PC-9 (cell line): ENCODE measurements at regions not wholly inside any gene's neighbourhood (a gene's known extent, or its start where the extent isn't known, plus 50 kb on each side); places are given as distances from the start of the nearest gene placed in this dataset.

Source experiments
- BruUV-seq: library from RNA; stranded (reverse); fragments of 400-500 nt; replicated peaks from 2 replicates; lab custom pipeline; 2021; lab: Mats Ljungman, UMichigan
- CTCF ChIA-PET: fragments of 300-600 bp; sonication (Branson Sonifier 250); formaldehyde crosslinking; loops from one replicate; lab custom pipeline; 2022; ENCODE audit warnings: antibody characterized with exemption; lab: Charles Lee
- POLR2A ChIA-PET: fragments of 300-600 bp; sonication (Branson Sonifier 250); formaldehyde crosslinking; loops from one replicate; lab custom pipeline; 2022; ENCODE audit warnings: antibody characterized with exemption; ENCODE audit not compliant: unreplicated experiment; lab: Charles Lee
- DNase-seq, 2 experiments: peaks; one replicate each; pipeline versions ENCODE4 v3.0.0 to v3.0.0-alpha.2; 2015 to 2022; ENCODE audit warnings: mixed read lengths in 1 of 2
- H2AFZ ChIP-seq: fragments of 200-600 bp; sonication (generic); 2 replicates; pipeline ENCODE4 v1.8.1; 2017; ENCODE audit warnings: antibody characterized with exemption
- H3F3A ChIP-seq: fragments of 200-600 bp; sonication (generic); 2 replicates; pipeline ENCODE4 v1.8.1; 2017; ENCODE audit warnings: antibody characterized with exemption, mild to moderate bottlenecking, low read depth; ENCODE audit not compliant: insufficient read depth
- H3K27ac ChIP-seq: fragments of 200-600 bp; sonication (generic); 2 replicates; pipeline ENCODE4 v1.6.1; 2016; ENCODE audit warnings: mixed run types
- H3K27me3 ChIP-seq: fragments of 200-600 bp; sonication (generic); 2 replicates; pipeline ENCODE4 v1.6.1; 2016; ENCODE audit warnings: low read depth, mixed run types; ENCODE audit not compliant: insufficient read depth
- H3K36me3 ChIP-seq: fragments of 200-600 bp; sonication (generic); 2 replicates; pipeline ENCODE4 v1.6.1; 2016; ENCODE audit warnings: low read depth, mixed run types
- H3K4me1 ChIP-seq: fragments of 200-600 bp; sonication (generic); replicated peaks from 2 replicates; pipeline ENCODE4 v1.6.1; 2016; ENCODE audit warnings: mixed run types; ENCODE audit not compliant: insufficient read depth
- H3K4me2 ChIP-seq: fragments of 200-600 bp; sonication (generic); 2 replicates; pipeline ENCODE4 v1.6.1; 2017; ENCODE audit warnings: mixed run types
- H3K4me3 ChIP-seq: fragments of 200-600 bp; sonication (generic); 2 replicates; pipeline ENCODE4 v1.6.1; 2016; ENCODE audit warnings: mixed run types
- H3K79me2 ChIP-seq: fragments of 200-600 bp; sonication (generic); 2 replicates; pipeline ENCODE4 v1.6.1; 2017; ENCODE audit warnings: low read depth, mixed run types
- H3K9me2 ChIP-seq: fragments of 200-600 bp; sonication (generic); 2 replicates; pipeline ENCODE4 v1.8.1; 2017; ENCODE audit warnings: mild to moderate bottlenecking; ENCODE audit not compliant: insufficient read depth
- H3K9me3 ChIP-seq: fragments of 200-600 bp; sonication (generic); 2 replicates; pipeline ENCODE4 v1.8.1; 2016; ENCODE audit warnings: low read depth; ENCODE audit not compliant: insufficient read depth
- H4K20me1 ChIP-seq: fragments of 200-600 bp; sonication (generic); 2 replicates; pipeline ENCODE4 v1.8.1; 2017; ENCODE audit not compliant: insufficient read depth
- CTCF ChIP-seq: fragments of 200-600 bp; sonication (generic); conservative IDR thresholded peaks from 2 replicates; pipeline ENCODE4 v1.6.1; 2017; ENCODE audit warnings: mixed run types, antibody characterized with exemption, mild to moderate bottlenecking, moderate library complexity
- EZH2 ChIP-seq: fragments of 200-600 bp; sonication (generic); IDR thresholded peaks from 2 replicates; pipeline ENCODE4 v1.8.0; 2017; ENCODE audit warnings: antibody characterized with exemption, low read depth
- intact Hi-C: fragments of 100-400 bp; cut with micrococcal nuclease; formaldehyde crosslinking; loops from one replicate; pipeline ENCODE4 v1.10.0; 2022; ENCODE audit not compliant: unreplicated experiment

DNA sequence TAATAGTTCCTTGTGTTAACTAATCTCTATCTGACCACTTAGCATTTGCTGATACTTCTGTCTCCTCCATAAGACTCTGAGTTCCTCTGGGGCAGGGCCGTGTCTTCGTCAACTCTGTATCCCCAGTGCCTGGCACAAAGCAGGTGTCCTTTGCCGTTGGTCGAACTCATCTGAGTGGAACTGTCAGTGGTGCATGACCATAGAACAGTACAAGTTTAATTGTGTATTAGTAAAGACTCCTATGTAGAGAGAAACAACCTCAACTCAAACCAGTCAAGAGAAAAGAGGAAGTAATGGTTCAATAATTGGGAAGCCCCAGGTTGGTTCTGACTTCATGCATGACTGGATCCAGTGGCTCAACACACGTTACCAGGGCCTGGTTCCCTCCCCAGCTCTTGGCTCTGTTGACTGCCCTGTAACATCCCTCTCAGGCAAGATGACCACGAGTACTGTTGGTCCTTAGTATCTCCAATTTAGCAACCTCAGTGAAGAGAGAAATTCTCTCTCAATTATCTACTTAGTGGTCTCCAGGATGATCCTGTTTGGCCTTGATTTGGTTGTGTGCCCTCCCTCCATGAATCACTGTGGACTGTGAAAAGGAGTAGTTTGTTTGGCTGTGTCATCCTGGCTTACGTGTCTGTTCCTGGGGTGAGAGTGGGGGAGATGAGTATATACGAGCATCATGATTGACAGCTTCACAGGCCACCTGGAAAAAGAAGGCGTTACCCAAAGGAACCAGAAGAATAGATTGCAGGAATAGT is 58.5 kb upstream of the MSH6 start:
- H3K4me3 ChIP-seq = no peak overlapping the region
- no peak overlapping the region for H3K4me2 ChIP-seq
- no peaks in the 10 kb centered on the region for H4K20me1 ChIP-seq
- no TSS peak for BruUV-seq
- H2AFZ ChIP-seq = no peak overlapping the region
- DNase-seq = no peak
- H3K4me1 ChIP-seq = no peaks in the 10 kb centered on the region
- TF ChIP-seq EZH2 (no peak), CTCF (no peak)
- no peaks in the 10 kb centered on the region for H3K36me3 ChIP-seq
- H3K27me3 ChIP-seq = no peaks in the 10 kb centered on the region
- H3K79me2 ChIP-seq = no peaks in the 10 kb centered on the region
- H3K9me3 ChIP-seq = peaks cover 8% of the 10 kb centered on the region; the same call in 1 of the 2 replicates
- H3K27ac ChIP-seq = no peak overlapping the region
- no peaks in the 10 kb centered on the region for H3K9me2 ChIP-seq
- no peaks in the 10 kb centered on the region for H3F3A ChIP-seq
- intact Hi-C loops = no loop called here
- ChIA-PET POLR2A (no interaction called here), CTCF (no interaction called here)

DNA sequence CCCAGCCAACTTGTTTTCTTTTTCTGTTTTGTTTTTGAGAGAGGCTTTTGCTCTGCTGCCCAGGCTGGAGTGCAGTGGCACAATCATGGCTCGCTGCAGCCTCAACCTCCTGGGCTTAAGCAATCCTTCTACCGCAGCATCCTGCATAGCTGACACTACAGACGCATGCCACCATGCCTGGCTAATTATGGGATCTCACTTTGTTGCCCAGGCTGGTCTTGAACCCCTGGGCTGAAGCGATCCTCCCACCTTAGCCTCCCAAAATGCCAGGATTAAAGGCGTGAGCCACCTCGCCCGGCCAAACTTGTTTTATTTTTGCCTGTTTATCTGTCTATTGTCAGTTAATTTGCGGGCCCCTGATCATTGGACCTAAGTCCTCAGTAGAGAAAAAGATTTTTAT is 61.6 kb upstream of the MSH6 start:
- TF ChIP-seq EZH2 (no peak), CTCF (no peak)
- H3K4me3 ChIP-seq = no peak overlapping the region
- intact Hi-C loops = no loop called here

DNA sequence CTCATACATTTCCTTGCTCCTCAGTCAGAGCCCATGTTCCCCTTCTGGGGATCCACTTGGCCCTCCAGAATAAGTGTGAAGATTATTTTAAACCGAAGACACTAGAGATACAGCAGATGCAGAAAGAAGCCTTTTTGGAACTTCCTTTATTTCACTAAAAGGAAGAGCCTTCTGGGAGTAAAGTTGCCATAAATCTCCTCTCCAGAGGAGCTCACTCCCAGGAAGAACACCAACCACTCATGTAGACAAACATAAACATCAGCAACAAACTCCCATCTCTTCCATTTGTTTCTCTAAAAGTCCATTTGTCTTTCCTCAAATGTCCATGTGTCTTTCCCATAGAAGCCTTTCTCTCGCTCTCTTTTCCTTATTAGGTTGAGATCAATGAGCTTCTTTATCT is 62.4 kb upstream of the MSH6 start:
- CTCF ChIA-PET = interaction anchor here (0.7 kb wide), 1 partner anchor 147 kb away, joined by 3 read pairs; no protein-coding TSS in a partner anchor
- no peaks in the 10 kb centered on the region for H3F3A ChIP-seq
- H3K4me1 ChIP-seq = no peaks in the 10 kb centered on the region
- no peaks in the 10 kb centered on the region for H3K9me3 ChIP-seq
- H4K20me1 ChIP-seq = no peaks in the 10 kb centered on the region
- intact Hi-C loops = no loop called here
- DNase-seq = no peak
- no peaks in the 10 kb centered on the region for H3K9me2 ChIP-seq
- H2AFZ ChIP-seq = no peak overlapping the region
- no peak overlapping the region for H3K27ac ChIP-seq
- H3K79me2 ChIP-seq = no peaks in the 10 kb centered on the region
- POLR2A ChIA-PET = interaction anchor here (0.6 kb wide), 1 partner anchor 96 kb away, joined by 3 read pairs; no protein-coding TSS in a partner anchor
- no peaks in the 10 kb centered on the region for H3K27me3 ChIP-seq
- no peak overlapping the region for H3K4me2 ChIP-seq
- H3K36me3 ChIP-seq = no peaks in the 10 kb centered on the region
- BruUV-seq = no TSS peak
- no peak overlapping the region for H3K4me3 ChIP-seq
- TF ChIP-seq CTCF = no peak
- TF ChIP-seq EZH2 = no peak

More for the DNA sequence above, 61.6 kb upstream of the MSH6 start:
- no peaks in the 10 kb centered on the region for H3K79me2 ChIP-seq
- CTCF ChIA-PET = no interaction called here
- no peaks in the 10 kb centered on the region for H4K20me1 ChIP-seq
- POLR2A ChIA-PET = no interaction called here
- no peaks in the 10 kb centered on the region for H3K9me3 ChIP-seq
- H3K27me3 ChIP-seq = no peaks in the 10 kb centered on the region
- no peak overlapping the region for H2AFZ ChIP-seq
- no peak for DNase-seq
- H3F3A ChIP-seq = no peaks in the 10 kb centered on the region
- H3K4me2 ChIP-seq = no peak overlapping the region
- no TSS peak for BruUV-seq
- H3K36me3 ChIP-seq = no peaks in the 10 kb centered on the region
- no peak overlapping the region for H3K27ac ChIP-seq
- no peaks in the 10 kb centered on the region for H3K9me2 ChIP-seq
- no peaks in the 10 kb centered on the region for H3K4me1 ChIP-seq
